GM12878 (cell line): ENCODE measurements at regions not wholly inside any gene's neighbourhood (a gene's known extent, or its start where the extent isn't known, plus 50 kb on each side); places are given as distances from the start of the nearest gene placed in this dataset.

Experiments
- ATAC-seq: fragments of 200-7000 bp; cut with Tn5 transposase; 3 replicates; pipeline ENCODE4 v1.9.1; 2020; ENCODE audit warnings: mild to moderate bottlenecking, moderate library complexity
- BruUV-seq: library from RNA; stranded (reverse); fragments of 400-500 nt; replicated peaks from 2 replicates; lab custom pipeline; 2021; lab: Mats Ljungman, UMichigan
- CTCF ChIA-PET: fragments of 300-600 bp; sonication (Branson Sonifier 250); formaldehyde crosslinking; extraction: SDS; loops from one replicate; lab custom pipeline; 2021; ENCODE audit warnings: inconsistent platforms; lab: Yijun Ruan, JAX
- POLR2A ChIA-PET: fragments of 350-600 bp; formaldehyde crosslinking; extraction: SDS; loops from one replicate; lab custom pipeline; 2021; ENCODE audit warnings: inconsistent platforms; lab: Charles Lee
- RAD21 ChIA-PET: fragments of 300-600 bp; sonication (Branson Sonifier 250); formaldehyde crosslinking; loops from one replicate; lab custom pipeline; 2023; ENCODE audit warnings: antibody characterized with exemption; ENCODE audit not compliant: unreplicated experiment; lab: Charles Lee
- SMC1A ChIA-PET: fragments of 300-600 bp; sonication (Branson Sonifier 250); formaldehyde crosslinking; loops from one replicate; lab custom pipeline; 2023; ENCODE audit not compliant: unreplicated experiment, uncharacterized antibody; lab: Charles Lee
- DNase-seq: peaks from one replicate; pipeline ENCODE4 v3.0.0-alpha.2; 2011; ENCODE audit warnings: low read depth, low spot score
- FAIRE-seq: peaks from 3 replicates; lab custom pipeline; 2011; peaks lifted over from hg19 to GRCh38; lab: Jason Lieb, UNC
- H2AFZ ChIP-seq: 2 replicates; pipeline ENCODE4 v1.6.0; 2011; ENCODE audit warnings: low read depth, low read length, control low read depth; ENCODE audit not compliant: control insufficient read depth
- H3K27ac ChIP-seq: 2 replicates; pipeline ENCODE4 v1.5.1; 2011; ENCODE audit warnings: control low read depth; ENCODE audit not compliant: control insufficient read depth, insufficient read depth
- H3K27me3 ChIP-seq, 2 experiments: replicated peaks in 1 of 2; 2 replicates each; pipeline versions ENCODE4 v1.6.0 to v1.6.1; 2011; ENCODE audit warnings: low read length in 1 of 2; ENCODE audit not compliant: control insufficient read depth in 2 of 2, insufficient read depth in 2 of 2
- H3K36me3 ChIP-seq, 2 experiments: 2 replicates each; pipeline ENCODE4 v1.5.1; 2011; ENCODE audit warnings: low read length in 1 of 2; ENCODE audit not compliant: control insufficient read depth in 2 of 2, insufficient read depth in 2 of 2
- H3K4me1 ChIP-seq: 2 replicates; pipeline ENCODE4 v1.6.1; 2011; ENCODE audit warnings: mild to moderate bottlenecking, low read length, moderate library complexity, mixed read lengths; ENCODE audit not compliant: control insufficient read depth, insufficient read depth
- H3K4me2 ChIP-seq: 2 replicates; pipeline ENCODE4 v1.6.0; 2011; ENCODE audit warnings: control low read depth; ENCODE audit not compliant: control insufficient read depth, insufficient read depth
- H3K4me3 ChIP-seq: fragments of 200-600 bp; sonication (generic); 2 replicates; pipeline ENCODE4 v1.5.1; 2016
- H3K79me2 ChIP-seq: 2 replicates; pipeline ENCODE4 v1.6.0; 2011; ENCODE audit warnings: low read length; ENCODE audit not compliant: control insufficient read depth, insufficient read depth
- H3K9ac ChIP-seq: 2 replicates; pipeline ENCODE4 v1.8.0; 2011; ENCODE audit warnings: low read length, control low read depth, mixed read lengths; ENCODE audit not compliant: control insufficient read depth, insufficient read depth
- H3K9me3 ChIP-seq: replicated peaks from 3 replicates; pipeline ENCODE4 v1.5.1; 2011; ENCODE audit warnings: mild to moderate bottlenecking, low read length; ENCODE audit not compliant: control insufficient read depth, insufficient read depth
- H4K20me1 ChIP-seq: 2 replicates; pipeline ENCODE4 v1.6.0; 2011; ENCODE audit not compliant: control insufficient read depth, insufficient read depth
- ASH2L ChIP-seq: fragments of 300-600, 200-600 bp; sonication (generic); IDR thresholded peaks from 2 replicates; pipeline ENCODE4 v1.6.1; 2017; ENCODE audit warnings: low read depth, mild to moderate bottlenecking, borderline replicate concordance
- ATF7 ChIP-seq: fragments of 450-650 bp; IDR thresholded peaks from 2 replicates; pipeline ENCODE4 v1.6.1; 2016; ENCODE audit warnings: low read depth, mild to moderate bottlenecking
- CHD2 ChIP-seq: IDR thresholded peaks from 2 replicates; pipeline ENCODE4 v1.6.1; 2011; ENCODE audit warnings: low read depth, low read length, improper control_type of control experiment, borderline replicate concordance
- PBX3 ChIP-seq: IDR thresholded peaks from 2 replicates; pipeline ENCODE4 v1.6.1; 2011; ENCODE audit warnings: mild to moderate bottlenecking, low read depth, low read length, moderate library complexity; ENCODE audit not compliant: insufficient replicate concordance
- RB1 ChIP-seq: fragments of 450-650 bp; formaldehyde crosslinking; IDR thresholded peaks from 2 replicates; pipeline ENCODE4 v1.6.1; 2017; ENCODE audit warnings: mild to moderate bottlenecking, borderline replicate concordance
- TBL1XR1 ChIP-seq: IDR thresholded peaks from 2 replicates; pipeline ENCODE4 v1.6.1; 2012; ENCODE audit warnings: low read depth, low read length, improper control_type of control experiment
- ZSCAN29 ChIP-seq: fragments of 450-650 bp; IDR thresholded peaks from 2 replicates; pipeline ENCODE4 v1.6.1; 2017; ENCODE audit warnings: mild to moderate bottlenecking, moderate library complexity
- WGBS: methylation state at CpG from one replicate; pipeline ENCODE4 v1.1.6; 2016; ENCODE audit warnings: low lambda C conversion rate; ENCODE audit not compliant: insufficient replicate concordance, insufficient coverage; ENCODE audit errors: missing lambda C conversion rate; 5-methylcytosine and 5-hydroxymethylcytosine counted together
- in situ Hi-C: fragments of 300-500 bp; cut with MboI; formaldehyde crosslinking; loops from 9 replicates; pipeline ENCODE4 v1.14.3; 2018; ENCODE audit warnings: mixed read lengths
- intact Hi-C: fragments of 100-400 bp; cut with micrococcal nuclease; formaldehyde crosslinking; loops from one replicate; pipeline ENCODE4 v1.14.2; 2022; ENCODE audit not compliant: unreplicated experiment

GRCh38 chr3:194779729-194780224 lies 94.1 kb downstream of the FAM43A start (continued):
- TF ChIP-seq CHD2: no peak
- TF ChIP-seq, all 136 proteins: peak for 0

- H3K4me1 ChIP-seq: no peaks in the 10 kb centered on the region
- H3K4me2 ChIP-seq: no peak overlapping the region
- 6% methylated on average over 5 of the region's 5 CpGs for WGBS
- ATAC-seq (no peak), DNase-seq (no peak), FAIRE-seq (no peak)
- ChIA-PET POLR2A (no interaction called here), CTCF (interaction anchor here (1.1 to 1.3 kb wide), 2 partner anchors 36 to 98 kb away, joined by 4 read pairs; no protein-coding TSS in a partner anchor), SMC1A (no interaction called here), RAD21 (no interaction called here)
- H3K27me3 ChIP-seq: peaks cover 0 to 1% of the 10 kb centered on the region in 2 experiments; a peak in 1 of 4 replicates
- intact Hi-C loops: no loop called here
- no TSS peak for BruUV-seq
- no peaks in the 10 kb centered on the region for H3K9me3 ChIP-seq
- no peaks in the 10 kb centered on the region for H3K79me2 ChIP-seq
- in situ Hi-C loops: no loop called here
- H3K27ac ChIP-seq: no peak overlapping the region
- H4K20me1 ChIP-seq: no peaks in the 10 kb centered on the region
- H3K9ac ChIP-seq: no peak overlapping the region
- TF ChIP-seq ZSCAN29 (no peak), TBL1XR1 (no peak), PBX3 (no peak), ATF7 (no peak), ASH2L (no peak), RB1 (no peak)
- H3K4me3 ChIP-seq: no peak overlapping the region
- H2AFZ ChIP-seq: no peak overlapping the region
- H3K36me3 ChIP-seq: no peaks in the 10 kb centered on the region
Measured at GRCh38 chr3:194780706-194781105, 95.0 kb downstream of the FAM43A start.
